ENCODE measurements at regions not wholly inside any gene's neighbourhood (a gene's known extent, or its start where the extent isn't known, plus 50 kb on each side); places are given as distances from the start of the nearest gene placed in this dataset.

- no peak overlapping the region for H3K9ac ChIP-seq (ENCODE audit: low read length)
- DNase-seq (ENCODE audit: low read depth, low spot score) (no peak), ATAC-seq (no peak)
- H3K9me2 ChIP-seq (ENCODE audit: insufficient read depth) = no peaks in the 10 kb centered on the region
- no peak overlapping the region for H3K27ac ChIP-seq (ENCODE audit: low read depth, low read length)
- TF ChIP-seq ZFX (IDR thresholded peaks at IDR 0.05) = no peak
- TF ChIP-seq ZNF274 (IDR thresholded peaks at IDR 0.05; ENCODE audit: low read depth, low read length) = no peak
- no peak for TF ChIP-seq TCF7L2 (IDR thresholded peaks at IDR 0.05; ENCODE audit: borderline replicate concordance, extremely low read depth, insufficient read depth, insufficient read length)
- no peak for TF ChIP-seq ATF3 (IDR thresholded peaks at IDR 0.05)
- no peak for TF ChIP-seq MAX (IDR thresholded peaks at IDR 0.05)
- BruUV-seq (replicated peaks) = no TSS peak
- no peaks in the 10 kb centered on the region for H3K4me1 ChIP-seq (ENCODE audit: control insufficient read depth in 1 of 2, insufficient read depth in 2 of 2, low read length in 2 of 2)
- RAD21 ChIA-PET (ENCODE audit: low non-redundant PET in 1 of 2, low total read pairs in 2 of 2, uncharacterized antibody in 2 of 2, unreplicated experiment in 2 of 2) = no interaction called here
- CTCF ChIA-PET = no interaction called here
- no peaks in the 10 kb centered on the region for H3K9me3 ChIP-seq (ENCODE audit: control insufficient read depth in 1 of 2, insufficient read depth in 1 of 2, low read depth in 1 of 2, low read length in 2 of 2)
- H3K27me3 ChIP-seq (ENCODE audit: insufficient read depth, low read length) = peaks cover 4% of the 10 kb centered on the region; the same call in 1 of the 2 replicates
- no peaks in the 10 kb centered on the region for H4K20me1 ChIP-seq (ENCODE audit: insufficient read depth)
- H3K36me3 ChIP-seq (ENCODE audit: control insufficient read depth in 1 of 2, insufficient read depth in 2 of 2, low read length in 2 of 2) = no peaks in the 10 kb centered on the region
- H3K4me2 ChIP-seq (ENCODE audit: low read length) = no peak overlapping the region
- no peak overlapping the region for H3K4me3 ChIP-seq (replicated peaks in 1 of 2; ENCODE audit: low read depth in 1 of 2, low read length in 2 of 2)
- intact Hi-C loops (cut with micrococcal nuclease) = no loop called here
- POLR2A ChIA-PET = no interaction called here
- H2AFZ ChIP-seq (ENCODE audit: low read depth, low read length, poor library complexity, severe bottlenecking) = no peak overlapping the region
- H3K79me2 ChIP-seq (ENCODE audit: insufficient read depth, low read length) = no peaks in the 10 kb centered on the region
Observed at GRCh38 chr17:14950686-14951085, 314.4 kb downstream of the PMP22 start.

DNA sequence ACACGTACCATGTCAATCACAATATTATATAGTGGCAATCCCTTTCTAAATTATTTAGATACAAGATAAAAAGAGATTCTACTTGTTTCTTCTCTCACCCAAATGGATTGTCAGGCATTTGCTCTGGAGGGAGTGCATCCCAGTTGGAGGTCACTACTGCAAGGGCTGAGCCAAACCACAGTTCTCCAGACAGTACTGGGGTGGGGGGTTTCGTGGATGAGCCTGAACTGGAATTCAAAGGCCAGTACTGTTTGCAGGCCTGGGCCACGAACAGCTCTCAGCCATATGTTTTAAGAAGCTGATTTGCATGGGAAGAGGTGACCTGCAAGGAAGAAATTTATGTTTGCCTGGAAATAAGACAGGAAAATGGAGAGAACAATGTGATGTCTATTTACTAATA is 314.9 kb downstream of the PMP22 start:
- H4K20me1 ChIP-seq (ENCODE audit: insufficient read depth) = no peaks in the 10 kb centered on the region
- peaks cover 4% of the 10 kb centered on the region; the same call in 1 of the 2 replicates for H3K27me3 ChIP-seq (ENCODE audit: insufficient read depth, low read length)
- TF ChIP-seq CBX3 (IDR thresholded peaks at IDR 0.05; ENCODE audit: low read depth) (no peak), EZH2phosphoT487 (IDR thresholded peaks at IDR 0.05; ENCODE audit: borderline replicate concordance) (no peak), CTCF (IDR thresholded peaks at IDR 0.05 in 2 of 3, conservative IDR thresholded peaks at IDR 0.05 in 1 of 3; ENCODE audit: borderline replicate concordance in 1 of 3, insufficient read depth in 1 of 3, low read depth in 2 of 3, low read length in 2 of 3) (no peak), FOSL1 (IDR thresholded peaks at IDR 0.05; ENCODE audit: low read depth) (no peak), ZFX (IDR thresholded peaks at IDR 0.05) (no peak)
- intact Hi-C loops (cut with micrococcal nuclease) = no loop called here
- H3K36me3 ChIP-seq (ENCODE audit: control insufficient read depth in 1 of 2, insufficient read depth in 2 of 2, low read length in 2 of 2) = no peaks in the 10 kb centered on the region
- BruUV-seq (replicated peaks) = no TSS peak
- no peak overlapping the region for H2AFZ ChIP-seq (ENCODE audit: low read depth, low read length, poor library complexity, severe bottlenecking)
- H3K4me2 ChIP-seq (ENCODE audit: low read length) = no peak overlapping the region
- ChIA-PET RAD21 (ENCODE audit: low non-redundant PET in 1 of 2, low total read pairs in 2 of 2, uncharacterized antibody in 2 of 2, unreplicated experiment in 2 of 2) (no interaction called here), POLR2A (no interaction called here), CTCF (no interaction called here)
- no peaks in the 10 kb centered on the region for H3K4me1 ChIP-seq (ENCODE audit: control insufficient read depth in 1 of 2, insufficient read depth in 2 of 2, low read length in 2 of 2)
- no peak overlapping the region for H3K9ac ChIP-seq (ENCODE audit: low read length)
- H3K27ac ChIP-seq (ENCODE audit: low read depth, low read length) = no peak overlapping the region
- H3K9me2 ChIP-seq (ENCODE audit: insufficient read depth) = no peaks in the 10 kb centered on the region
- DNase-seq (ENCODE audit: low read depth, low spot score) (no peak), ATAC-seq (no peak)
- H3K4me3 ChIP-seq (replicated peaks in 1 of 2; ENCODE audit: low read depth in 1 of 2, low read length in 2 of 2) = no peak overlapping the region
- no peaks in the 10 kb centered on the region for H3K9me3 ChIP-seq (ENCODE audit: control insufficient read depth in 1 of 2, insufficient read depth in 1 of 2, low read depth in 1 of 2, low read length in 2 of 2)
- H3K79me2 ChIP-seq (ENCODE audit: insufficient read depth, low read length) = no peaks in the 10 kb centered on the region
